ENCODE measurements at regions not wholly inside any gene's neighbourhood (a gene's known extent, or its start where the extent isn't known, plus 50 kb on each side); places are given as distances from the start of the nearest gene placed in this dataset.

- no peak for DNase-seq
These were observed 123.4 kb upstream of the ANO1 start for GRCh38 chr11:69954756-69955155.

GRCh38 chr11:69956669-69957190, 121.4 kb upstream of the ANO1 start:
- no peak for DNase-seq

GRCh38 chr11:69957849-69958248, 120.3 kb upstream of the ANO1 start:
- DNase-seq = no peak

DNA sequence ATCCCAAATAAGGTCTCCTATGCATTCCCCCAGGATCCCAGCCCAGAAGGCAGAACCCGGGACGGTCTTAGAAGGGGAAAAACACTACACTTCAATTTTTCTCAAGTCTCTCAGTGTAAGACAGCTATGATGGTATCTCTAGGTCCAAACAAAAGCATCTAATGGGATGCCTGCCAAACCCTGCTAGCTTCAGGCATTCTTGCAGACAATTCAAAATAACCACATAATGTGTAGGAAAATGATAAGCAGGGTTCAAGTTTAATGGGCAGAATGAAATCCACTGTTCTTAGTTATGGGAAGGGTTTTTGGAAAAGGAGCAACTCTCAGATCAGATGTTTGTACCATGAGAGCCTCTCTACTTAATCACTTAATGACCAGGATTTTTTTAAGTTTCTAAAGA, 119.8 kb upstream of the ANO1 start:
- no peak for DNase-seq

DNA sequence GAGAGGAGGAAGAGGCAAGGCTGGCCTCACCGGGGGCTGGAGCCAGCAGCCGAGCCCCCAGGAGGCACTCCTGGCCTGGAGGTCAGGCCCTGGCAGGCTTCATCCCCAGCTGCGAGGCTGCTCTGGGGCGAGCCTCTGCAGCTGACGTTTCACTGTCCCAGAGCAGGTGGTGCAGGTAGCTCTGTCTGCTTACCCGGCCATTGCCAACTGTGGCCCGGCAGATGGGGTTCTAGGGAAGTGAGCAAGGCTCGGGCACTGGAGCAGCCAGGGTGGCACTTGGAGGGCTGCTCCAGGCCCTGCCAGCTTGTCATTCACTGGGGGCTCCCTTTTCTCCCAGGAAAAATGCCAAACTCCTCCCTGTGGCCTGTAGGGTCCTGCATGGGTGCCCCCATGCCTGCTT, 118.7 kb upstream of the ANO1 start:
- no peak for DNase-seq

DNA sequence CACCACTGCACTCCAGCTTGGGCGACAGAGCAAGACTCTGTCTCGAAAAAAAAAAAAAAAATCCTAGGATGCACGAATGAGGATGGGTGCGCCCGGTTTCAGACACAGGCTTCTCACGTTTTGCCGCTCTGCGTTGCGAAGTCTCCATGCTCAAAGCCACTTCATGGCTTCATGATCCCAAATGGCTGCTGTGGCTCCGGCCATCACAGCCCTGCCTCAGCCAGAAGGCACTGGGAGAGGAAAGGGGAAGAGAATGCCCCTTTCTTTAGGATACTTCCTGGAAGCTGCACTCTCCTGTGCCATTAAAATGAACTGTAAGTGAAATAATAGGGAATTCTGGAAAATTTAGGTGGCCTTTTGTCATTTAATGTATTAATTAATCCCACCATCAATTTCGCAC, 116.4 kb upstream of the ANO1 start:
- no peak for DNase-seq

- no peak for DNase-seq
These were observed 116.0 kb upstream of the ANO1 start for GRCh38 chr11:69962152-69962551.

GRCh38 chr11:69963533-69964246, 114.4 kb upstream of the ANO1 start:
- DNase-seq = no peak

DNA sequence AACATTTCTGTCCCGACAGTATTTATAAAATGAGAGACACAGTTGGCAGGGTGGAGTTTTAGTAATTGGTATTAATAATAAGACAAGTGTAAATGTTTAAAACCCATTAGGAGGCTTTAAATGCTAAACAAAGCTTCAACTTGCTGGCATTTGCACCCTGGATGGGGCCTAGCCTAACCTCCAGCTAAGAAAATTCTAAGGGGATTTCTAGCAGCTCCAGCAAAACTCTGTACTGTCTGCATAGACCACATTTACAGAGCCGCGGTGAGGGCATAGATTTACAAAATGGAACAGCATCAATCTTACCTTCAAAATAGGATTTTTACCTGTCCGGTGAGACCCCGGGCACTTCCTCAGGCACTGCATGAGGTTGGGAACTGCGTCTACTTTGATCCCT, 113.9 kb upstream of the ANO1 start:
- no peak for DNase-seq

GRCh38 chr11:69965821-69966582, 112.1 kb upstream of the ANO1 start:
- no peak for DNase-seq

DNA sequence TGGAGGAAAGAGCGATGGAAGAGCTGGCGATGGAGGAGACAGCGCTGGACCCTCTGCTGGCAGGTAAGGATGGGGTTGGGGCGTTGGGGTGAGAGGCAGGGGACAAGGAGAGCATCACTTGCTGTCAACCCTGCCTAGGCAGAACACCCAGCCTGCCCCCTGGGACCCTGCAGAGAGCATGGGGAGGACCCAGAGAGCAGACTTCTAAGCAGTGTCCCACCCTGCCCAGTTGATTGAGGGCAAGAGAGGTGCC, 111.6 kb upstream of the ANO1 start:
- no peak for DNase-seq

DNA sequence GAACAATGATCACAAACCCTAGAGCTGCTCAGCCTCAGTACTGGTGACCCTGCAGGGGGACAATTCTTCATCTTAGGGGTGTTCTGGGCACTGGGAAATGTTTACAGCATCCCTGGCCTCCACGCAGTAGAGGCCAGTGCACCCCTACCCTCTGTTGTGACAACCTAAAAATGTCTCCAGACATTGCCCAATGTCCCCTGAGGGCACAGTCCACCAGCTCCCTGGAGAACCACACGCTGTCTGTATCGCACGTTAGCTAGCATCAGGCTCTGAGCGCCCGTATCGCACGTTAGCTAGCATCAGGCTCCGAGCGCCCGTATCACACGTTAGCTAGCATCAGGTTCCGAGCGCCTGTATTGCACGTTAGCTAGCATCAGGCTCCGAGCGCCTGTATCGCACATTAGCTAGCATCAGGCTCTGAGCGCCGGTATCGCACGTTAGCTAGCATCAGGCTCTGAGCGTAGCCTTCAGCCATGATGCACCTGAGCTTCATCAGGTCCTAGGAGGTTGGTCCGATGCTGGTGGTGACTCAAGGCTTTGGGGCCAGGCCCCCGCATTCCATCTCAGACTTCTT, 111.1 kb upstream of the ANO1 start:
- DNase-seq = no peak

GRCh38 chr11:69967484-69967883, 110.6 kb upstream of the ANO1 start:
- no peak for DNase-seq

GRCh38 chr11:69968396-69969347, 109.4 kb upstream of the ANO1 start:
- no peak for DNase-seq

GRCh38 chr11:69969890-69970784, 108.0 kb upstream of the ANO1 start:
- no peak for DNase-seq

DNA sequence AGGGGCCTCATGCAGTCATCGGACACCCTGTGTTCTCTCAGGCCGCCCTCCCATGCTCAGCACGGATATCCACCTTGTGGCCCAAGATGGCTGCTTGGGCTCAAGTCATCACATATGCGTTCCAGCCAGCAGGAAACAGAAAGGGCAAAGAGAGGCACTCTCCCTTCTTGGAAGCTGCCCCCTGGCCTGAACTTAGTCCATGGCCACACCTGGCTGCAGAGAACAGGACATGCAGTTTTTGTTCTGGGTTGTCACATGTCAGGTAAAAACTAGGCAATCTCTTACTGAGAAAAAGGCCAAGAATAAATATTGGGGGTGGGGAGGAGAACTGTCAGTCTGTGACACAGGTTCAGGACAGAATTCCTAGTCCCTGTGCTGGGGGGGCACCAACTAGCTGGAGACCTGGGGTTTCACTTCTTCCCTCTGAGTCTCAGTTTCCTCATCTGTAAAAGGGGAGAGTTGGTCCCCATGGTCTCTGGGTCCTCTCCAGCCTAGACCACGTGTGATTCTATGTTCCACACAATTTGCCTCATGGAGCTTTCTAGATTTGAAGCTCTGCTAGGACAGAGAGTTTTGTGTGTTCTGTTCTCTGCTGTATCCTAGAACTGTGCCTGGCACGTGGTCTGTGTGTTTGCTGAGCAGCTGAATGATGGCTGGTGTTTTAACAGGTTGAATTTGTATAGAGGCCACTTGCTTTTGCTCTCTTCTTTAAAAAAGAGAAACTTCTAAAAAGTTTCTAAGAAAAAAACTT, 107.2 kb upstream of the ANO1 start:
- DNase-seq = no peak

DNA sequence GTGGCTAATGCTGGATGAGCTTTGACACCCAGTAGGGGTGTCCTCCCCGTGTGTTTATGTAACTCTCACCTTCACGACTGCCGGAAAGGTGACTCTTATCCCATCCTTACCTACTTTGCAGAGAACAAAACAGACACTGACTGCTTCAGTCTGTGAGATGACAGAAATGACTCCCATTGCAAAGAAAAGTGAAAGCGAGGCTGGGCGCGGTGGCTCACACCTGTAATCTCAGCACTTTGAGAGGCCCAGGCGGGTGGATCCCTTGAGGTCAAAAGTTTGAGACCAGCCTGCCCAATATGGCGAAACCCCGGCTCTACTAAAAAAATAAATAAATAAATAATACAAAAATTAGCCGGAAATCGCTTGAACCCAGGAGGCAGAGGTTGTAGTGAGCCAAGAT, 106.4 kb upstream of the ANO1 start:
- no peak for DNase-seq

DNA sequence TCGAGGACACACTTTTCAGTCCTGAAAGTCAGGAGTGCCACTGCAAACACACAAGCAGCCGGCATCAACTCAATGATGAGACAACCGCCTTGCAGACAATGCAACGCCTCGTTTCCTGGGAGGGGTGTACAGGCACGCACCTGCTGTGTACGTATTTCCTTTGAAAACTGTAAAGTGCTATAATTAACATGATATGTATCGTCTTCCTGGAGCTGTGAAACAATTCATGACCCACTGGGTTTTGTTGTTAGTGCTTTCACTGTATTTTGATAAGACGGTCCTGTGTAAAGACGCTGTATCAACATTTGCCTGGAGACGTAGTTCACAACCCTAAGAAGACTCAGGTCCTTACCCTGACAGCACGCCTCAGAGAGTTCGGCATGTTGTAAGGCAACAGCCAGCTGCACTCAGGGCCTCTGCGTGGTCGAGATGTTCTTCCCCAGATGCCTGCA, 105.7 kb upstream of the ANO1 start:
- DNase-seq = no peak

DNA sequence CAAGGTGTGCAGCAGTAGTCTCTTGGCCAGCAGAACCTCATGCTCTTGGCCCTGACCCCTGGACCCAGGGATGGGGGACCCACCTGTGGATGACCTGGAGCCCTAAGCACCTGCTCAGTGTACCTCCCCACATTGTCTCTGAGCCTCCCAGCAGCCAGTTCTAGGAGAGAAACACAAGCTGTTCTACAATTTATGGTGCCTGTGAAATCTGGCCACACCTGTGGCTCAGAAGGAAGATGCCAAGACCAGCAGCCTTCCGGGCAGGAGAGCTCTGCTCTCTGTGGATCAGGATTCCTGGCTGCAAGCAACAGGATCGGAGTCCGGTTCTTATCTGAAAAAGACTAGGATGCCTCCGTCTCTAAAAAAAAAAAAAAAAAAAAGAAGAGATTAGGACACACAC, 103.6 kb upstream of the ANO1 start:
- DNase-seq = no peak

DNA sequence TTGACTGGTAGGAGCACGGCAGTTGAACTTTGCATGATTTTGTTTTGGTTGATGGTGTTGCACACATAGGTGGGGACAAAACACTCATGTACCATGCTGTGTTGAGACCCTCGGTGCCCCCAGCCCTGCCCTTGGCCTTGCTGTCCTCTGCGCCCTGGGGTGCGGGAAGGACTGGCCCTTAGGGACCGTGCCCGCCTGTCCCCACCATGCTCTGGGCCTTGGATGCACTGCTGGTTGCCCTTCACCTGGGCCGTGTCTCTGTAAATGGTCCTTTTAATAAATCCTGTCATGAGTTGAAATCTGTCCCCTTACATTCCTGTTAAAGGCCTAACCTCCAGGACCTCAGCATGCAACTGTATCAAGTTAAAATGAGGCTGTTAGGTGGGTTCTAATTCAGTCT, 102.3 kb upstream of the ANO1 start:
- no peak for DNase-seq

DNA sequence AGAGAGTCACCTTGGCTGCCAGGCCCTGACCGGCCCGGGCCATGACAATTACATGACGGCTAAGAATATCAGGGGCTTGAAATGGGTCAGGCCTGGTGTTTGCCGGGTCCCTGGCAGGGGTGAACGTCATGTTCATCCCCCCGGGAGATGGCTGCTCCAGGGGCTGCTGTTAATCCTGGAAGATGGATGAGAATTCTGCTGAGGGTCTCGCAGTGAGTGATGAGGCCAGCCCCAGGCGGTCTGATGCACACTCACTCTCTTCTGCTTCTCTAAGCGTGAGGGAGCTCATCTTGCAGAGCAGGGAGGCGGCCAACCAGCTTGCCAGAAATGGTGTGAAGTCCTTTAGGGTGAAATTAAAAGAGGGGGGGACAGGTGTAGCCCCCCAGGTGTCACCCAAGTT, 101.3 kb upstream of the ANO1 start:
- DNase-seq = no peak
